ENCODE measurements at regions not wholly inside any gene's neighbourhood (a gene's known extent, or its start where the extent isn't known, plus 50 kb on each side); places are given as distances from the start of the nearest gene placed in this dataset.

GRCh38 chr4:157514711-157515110, 294.2 kb downstream of the GRIA2 start:
- no peak overlapping the region for H3K27ac ChIP-seq (ENCODE audit: low read depth in 1 of 2, low read length in 2 of 2)
- no peak overlapping the region for H3K27ac Mint-ChIP-seq
- H3K36me3 Mint-ChIP-seq (ENCODE audit: low read depth), result no peaks in the 10 kb centered on the region
- H3K9me3 Mint-ChIP-seq, result no peaks in the 10 kb centered on the region
- no peaks in the 10 kb centered on the region for H3K4me1 Mint-ChIP-seq (ENCODE audit: low read depth)
- no peak for ATAC-seq (ENCODE audit: poor library complexity)
- TF ChIP-seq CTCF (IDR thresholded peaks at IDR 0.05), result no peak
- no peaks in the 10 kb centered on the region for H3K4me1 ChIP-seq (ENCODE audit: insufficient read depth, low read length)
- H3K9me3 ChIP-seq (ENCODE audit: control insufficient read depth in 1 of 2, insufficient read depth in 1 of 2, low read length in 2 of 2), result peaks cover 0 to 16% of the 10 kb centered on the region in 2 experiments
- ChIA-PET POLR2A (no interaction called here), CTCF (no interaction called here)
- DNase-seq, result no peak
- intact Hi-C loops (cut with DNase I, micrococcal nuclease), result no loop called here
- H3K4me3 Mint-ChIP-seq, result no peak overlapping the region
- H3K27me3 Mint-ChIP-seq, result no peaks in the 10 kb centered on the region
- H3K36me3 ChIP-seq (ENCODE audit: insufficient read depth, low read length), result no peaks in the 10 kb centered on the region
- H3K27me3 ChIP-seq (ENCODE audit: control insufficient read depth in 1 of 2, insufficient read depth in 2 of 2, low read length in 2 of 2), result no peaks in the 10 kb centered on the region
- no peak overlapping the region for H3K4me3 ChIP-seq (ENCODE audit: low read length)

GRCh38 chr4:157509341-157509740, 288.8 kb downstream of the GRIA2 start:
- DNase-seq (no peak), ATAC-seq (ENCODE audit: poor library complexity) (no peak)
- no peaks in the 10 kb centered on the region for H3K36me3 Mint-ChIP-seq (ENCODE audit: low read depth)
- Histone ChIP-seq H3K9me3 (ENCODE audit: control insufficient read depth in 1 of 2, insufficient read depth in 1 of 2, low read length in 2 of 2) (no peaks in the 10 kb centered on the region), H3K4me3 (ENCODE audit: low read length) (no peak overlapping the region), H3K27ac (ENCODE audit: low read depth in 1 of 2, low read length in 2 of 2) (no peak overlapping the region), H3K36me3 (ENCODE audit: insufficient read depth, low read length) (no peaks in the 10 kb centered on the region), H3K4me1 (ENCODE audit: insufficient read depth, low read length) (no peaks in the 10 kb centered on the region), H3K27me3 (ENCODE audit: control insufficient read depth in 1 of 2, insufficient read depth in 2 of 2, low read length in 2 of 2) (no peaks in the 10 kb centered on the region)
- no peak overlapping the region for H3K4me3 Mint-ChIP-seq
- H3K27ac Mint-ChIP-seq, result no peak overlapping the region
- intact Hi-C loops (cut with DNase I, micrococcal nuclease), result no loop called here
- TF ChIP-seq CTCF (IDR thresholded peaks at IDR 0.05), result no peak
- H3K4me1 Mint-ChIP-seq (ENCODE audit: low read depth), result no peaks in the 10 kb centered on the region
- no peaks in the 10 kb centered on the region for H3K27me3 Mint-ChIP-seq
- ChIA-PET CTCF (no interaction called here), POLR2A (no interaction called here)
- H3K9me3 Mint-ChIP-seq, result peaks cover 3% of the 10 kb centered on the region

GRCh38 chr4:157502656-157503055, 282.1 kb downstream of the GRIA2 start:
- H3K27ac ChIP-seq (ENCODE audit: low read depth in 1 of 2, low read length in 2 of 2), result no peak overlapping the region
- no peaks in the 10 kb centered on the region for H3K4me1 ChIP-seq (ENCODE audit: insufficient read depth, low read length)
- ATAC-seq (ENCODE audit: poor library complexity) (no peak), DNase-seq (no peak)
- no peak for TF ChIP-seq CTCF (IDR thresholded peaks at IDR 0.05)
- Mint-ChIP-seq H3K9me3 (peaks cover 6% of the 10 kb centered on the region), H3K27me3 (no peaks in the 10 kb centered on the region), H3K4me3 (no peak overlapping the region), H3K27ac (no peak overlapping the region), H3K36me3 (ENCODE audit: low read depth) (no peaks in the 10 kb centered on the region), H3K4me1 (ENCODE audit: low read depth) (no peaks in the 10 kb centered on the region)
- H3K36me3 ChIP-seq (ENCODE audit: insufficient read depth, low read length), result no peaks in the 10 kb centered on the region
- no peaks in the 10 kb centered on the region for H3K27me3 ChIP-seq (ENCODE audit: control insufficient read depth in 1 of 2, insufficient read depth in 2 of 2, low read length in 2 of 2)
- POLR2A ChIA-PET, result no interaction called here
- H3K4me3 ChIP-seq (ENCODE audit: low read length), result no peak overlapping the region
- CTCF ChIA-PET, result no interaction called here
- H3K9me3 ChIP-seq (ENCODE audit: control insufficient read depth in 1 of 2, insufficient read depth in 1 of 2, low read length in 2 of 2), result no peaks in the 10 kb centered on the region
- intact Hi-C loops (cut with DNase I, micrococcal nuclease), result no loop called here
